MM.1S (cell line): ENCODE measurements at regions not wholly inside any gene's neighbourhood (a gene's known extent, or its start where the extent isn't known, plus 50 kb on each side); places are given as distances from the start of the nearest gene placed in this dataset.

Experiments used
- DNase-seq: peaks from one replicate; pipeline ENCODE4 v3.0.0-alpha.2; 2015
- H2AFZ ChIP-seq: fragments of 300-600 bp; sonication (generic); 2 replicates; pipeline ENCODE4 v1.6.0; 2016; ENCODE audit warnings: antibody characterized with exemption, low read length
- H3F3A ChIP-seq: fragments of 300-600 bp; sonication (generic); 2 replicates; pipeline ENCODE4 v1.6.1; 2016; ENCODE audit warnings: mild to moderate bottlenecking, antibody characterized with exemption, low read length, moderate library complexity, mixed read lengths; ENCODE audit not compliant: insufficient read depth
- H3K27ac ChIP-seq: fragments of 300-600 bp; sonication (generic); 2 replicates; pipeline ENCODE4 v1.5.1; 2016; ENCODE audit warnings: mild to moderate bottlenecking, low read length
- H3K27me3 ChIP-seq: fragments of 300-600 bp; sonication (generic); replicated peaks from 2 replicates; pipeline ENCODE4 v1.6.0; 2016; ENCODE audit warnings: low read length; ENCODE audit not compliant: insufficient read depth
- H3K36me3 ChIP-seq: fragments of 300-600 bp; sonication (generic); replicated peaks from 2 replicates; pipeline ENCODE4 v1.6.1; 2016; ENCODE audit warnings: mild to moderate bottlenecking, low read length, mixed read lengths; ENCODE audit not compliant: insufficient read depth
- H3K4me1 ChIP-seq: fragments of 300-600 bp; sonication (generic); 2 replicates; pipeline ENCODE4 v1.6.1; 2016; ENCODE audit warnings: low read length, mixed read lengths
- H3K4me2 ChIP-seq: fragments of 300-600 bp; sonication (generic); 2 replicates; pipeline ENCODE4 v1.6.0; 2016; ENCODE audit warnings: low read depth, low read length
- H3K4me3 ChIP-seq: fragments of 300-600 bp; sonication (generic); 2 replicates; pipeline ENCODE4 v1.5.1; 2016; ENCODE audit warnings: low read length, mixed read lengths
- H3K79me2 ChIP-seq: fragments of 300-600 bp; sonication (generic); 2 replicates; pipeline ENCODE4 v1.6.1; 2016; ENCODE audit warnings: mixed run types, low read length, mixed read lengths
- H3K9ac ChIP-seq: fragments of 300-600 bp; sonication (generic); 2 replicates; pipeline ENCODE4 v1.6.1; 2016; ENCODE audit warnings: low read length, mixed read lengths
- H3K9me2 ChIP-seq: fragments of 300-600 bp; sonication (generic); replicated peaks from 2 replicates; pipeline ENCODE4 v1.6.1; 2016; ENCODE audit warnings: mild to moderate bottlenecking, low read length, mixed read lengths; ENCODE audit not compliant: insufficient read depth
- H3K9me3 ChIP-seq: fragments of 300-600 bp; sonication (generic); replicated peaks from 2 replicates; pipeline ENCODE4 v1.6.1; 2016; ENCODE audit warnings: mild to moderate bottlenecking, low read length, mixed read lengths; ENCODE audit not compliant: insufficient read depth
- H4K20me1 ChIP-seq: fragments of 300-600 bp; sonication (generic); 2 replicates; pipeline ENCODE4 v1.6.1; 2016; ENCODE audit warnings: mild to moderate bottlenecking, low read length, moderate library complexity, mixed read lengths; ENCODE audit not compliant: insufficient read depth
- CTCF ChIP-seq: fragments of 300-600 bp; sonication (generic); IDR thresholded peaks from 2 replicates; pipeline ENCODE4 v1.5.1; 2016; ENCODE audit warnings: antibody characterized with exemption, low read length, mixed read lengths
- EZH2 ChIP-seq: fragments of 300-600 bp; sonication (generic); optimal IDR thresholded peaks from 2 replicates; pipeline ENCODE3; 2017; ENCODE audit warnings: low read depth, mild to moderate bottlenecking, antibody characterized with exemption, low read length, mixed read lengths
- EZH2phosphoT487 ChIP-seq: fragments of 300-600 bp; sonication (generic); IDR thresholded peaks from 2 replicates; pipeline ENCODE4 v1.6.1; 2018; ENCODE audit warnings: antibody characterized with exemption, low read length

- Histone ChIP-seq H3K27ac (no peak overlapping the region), H3K79me2 (no peaks in the 10 kb centered on the region), H4K20me1 (no peaks in the 10 kb centered on the region), H3K4me1 (no peaks in the 10 kb centered on the region), H3K27me3 (no peaks in the 10 kb centered on the region), H2AFZ (no peak overlapping the region), H3F3A (no peaks in the 10 kb centered on the region), H3K4me2 (no peak overlapping the region), H3K4me3 (no peak overlapping the region), H3K36me3 (no peaks in the 10 kb centered on the region), H3K9me3 (no peaks in the 10 kb centered on the region), H3K9ac (no peak overlapping the region), H3K9me2 (no peaks in the 10 kb centered on the region)
- DNase-seq: no peak
- TF ChIP-seq CTCF (no peak), EZH2phosphoT487 (no peak), EZH2 (no peak)
These were observed 120.3 kb upstream of the TJP1 start for GRCh38 chr15:29942548-29942947.

- no peak overlapping the region for H3K9ac ChIP-seq
- H3K27me3 ChIP-seq: no peaks in the 10 kb centered on the region
- TF ChIP-seq EZH2phosphoT487 (no peak), CTCF (no peak), EZH2 (no peak)
- H3K9me2 ChIP-seq: no peaks in the 10 kb centered on the region
- no peak for DNase-seq
- H3K79me2 ChIP-seq: no peaks in the 10 kb centered on the region
- no peak overlapping the region for H2AFZ ChIP-seq
- H3K36me3 ChIP-seq: no peaks in the 10 kb centered on the region
- H3K4me3 ChIP-seq: no peak overlapping the region
- no peaks in the 10 kb centered on the region for H4K20me1 ChIP-seq
- no peaks in the 10 kb centered on the region for H3K9me3 ChIP-seq
- no peak overlapping the region for H3K27ac ChIP-seq
- no peaks in the 10 kb centered on the region for H3F3A ChIP-seq
- H3K4me2 ChIP-seq: no peak overlapping the region
- no peaks in the 10 kb centered on the region for H3K4me1 ChIP-seq
These were observed 119.9 kb upstream of the TJP1 start for GRCh38 chr15:29942143-29942542.

GRCh38 chr15:29939404-29939803, 117.1 kb upstream of the TJP1 start:
- Histone ChIP-seq H3K4me1 (no peaks in the 10 kb centered on the region), H3F3A (no peaks in the 10 kb centered on the region), H4K20me1 (no peaks in the 10 kb centered on the region), H3K9ac (no peak overlapping the region), H3K79me2 (no peaks in the 10 kb centered on the region), H3K4me3 (no peak overlapping the region), H3K4me2 (no peak overlapping the region), H3K9me2 (no peaks in the 10 kb centered on the region), H3K9me3 (no peaks in the 10 kb centered on the region), H3K27me3 (no peaks in the 10 kb centered on the region), H3K27ac (no peak overlapping the region), H3K36me3 (no peaks in the 10 kb centered on the region), H2AFZ (no peak overlapping the region)
- no peak for DNase-seq
- no peak for TF ChIP-seq EZH2phosphoT487
- TF ChIP-seq CTCF: no peak
- TF ChIP-seq EZH2: no peak
